ENCODE measurements at regions not wholly inside any gene's neighbourhood (a gene's known extent, or its start where the extent isn't known, plus 50 kb on each side); places are given as distances from the start of the nearest gene placed in this dataset.

GRCh38 chr12:92439420-92439805, 263.4 kb upstream of the PLEKHG7 start:
- TF ChIP-seq, protein P1, sequence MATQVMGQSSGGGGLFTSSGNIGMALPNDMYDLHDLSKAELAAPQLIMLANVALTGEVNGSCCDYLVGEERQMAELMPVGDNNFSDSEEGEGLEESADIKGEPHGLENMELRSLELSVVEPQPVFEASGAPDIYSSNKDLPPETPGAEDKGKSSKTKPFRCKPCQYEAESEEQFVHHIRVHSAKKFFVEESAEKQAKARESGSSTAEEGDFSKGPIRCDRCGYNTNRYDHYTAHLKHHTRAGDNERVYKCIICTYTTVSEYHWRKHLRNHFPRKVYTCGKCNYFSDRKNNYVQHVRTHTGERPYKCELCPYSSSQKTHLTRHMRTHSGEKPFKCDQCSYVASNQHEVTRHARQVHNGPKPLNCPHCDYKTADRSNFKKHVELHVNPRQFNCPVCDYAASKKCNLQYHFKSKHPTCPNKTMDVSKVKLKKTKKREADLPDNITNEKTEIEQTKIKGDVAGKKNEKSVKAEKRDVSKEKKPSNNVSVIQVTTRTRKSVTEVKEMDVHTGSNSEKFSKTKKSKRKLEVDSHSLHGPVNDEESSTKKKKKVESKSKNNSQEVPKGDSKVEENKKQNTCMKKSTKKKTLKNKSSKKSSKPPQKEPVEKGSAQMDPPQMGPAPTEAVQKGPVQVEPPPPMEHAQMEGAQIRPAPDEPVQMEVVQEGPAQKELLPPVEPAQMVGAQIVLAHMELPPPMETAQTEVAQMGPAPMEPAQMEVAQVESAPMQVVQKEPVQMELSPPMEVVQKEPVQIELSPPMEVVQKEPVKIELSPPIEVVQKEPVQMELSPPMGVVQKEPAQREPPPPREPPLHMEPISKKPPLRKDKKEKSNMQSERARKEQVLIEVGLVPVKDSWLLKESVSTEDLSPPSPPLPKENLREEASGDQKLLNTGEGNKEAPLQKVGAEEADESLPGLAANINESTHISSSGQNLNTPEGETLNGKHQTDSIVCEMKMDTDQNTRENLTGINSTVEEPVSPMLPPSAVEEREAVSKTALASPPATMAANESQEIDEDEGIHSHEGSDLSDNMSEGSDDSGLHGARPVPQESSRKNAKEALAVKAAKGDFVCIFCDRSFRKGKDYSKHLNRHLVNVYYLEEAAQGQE (IDR thresholded peaks at IDR 0.05; ENCODE audit: insufficient read depth in 1 of 2, low read depth in 2 of 2, low read length in 1 of 2) = no peak
- TF ChIP-seq, protein P2, sequence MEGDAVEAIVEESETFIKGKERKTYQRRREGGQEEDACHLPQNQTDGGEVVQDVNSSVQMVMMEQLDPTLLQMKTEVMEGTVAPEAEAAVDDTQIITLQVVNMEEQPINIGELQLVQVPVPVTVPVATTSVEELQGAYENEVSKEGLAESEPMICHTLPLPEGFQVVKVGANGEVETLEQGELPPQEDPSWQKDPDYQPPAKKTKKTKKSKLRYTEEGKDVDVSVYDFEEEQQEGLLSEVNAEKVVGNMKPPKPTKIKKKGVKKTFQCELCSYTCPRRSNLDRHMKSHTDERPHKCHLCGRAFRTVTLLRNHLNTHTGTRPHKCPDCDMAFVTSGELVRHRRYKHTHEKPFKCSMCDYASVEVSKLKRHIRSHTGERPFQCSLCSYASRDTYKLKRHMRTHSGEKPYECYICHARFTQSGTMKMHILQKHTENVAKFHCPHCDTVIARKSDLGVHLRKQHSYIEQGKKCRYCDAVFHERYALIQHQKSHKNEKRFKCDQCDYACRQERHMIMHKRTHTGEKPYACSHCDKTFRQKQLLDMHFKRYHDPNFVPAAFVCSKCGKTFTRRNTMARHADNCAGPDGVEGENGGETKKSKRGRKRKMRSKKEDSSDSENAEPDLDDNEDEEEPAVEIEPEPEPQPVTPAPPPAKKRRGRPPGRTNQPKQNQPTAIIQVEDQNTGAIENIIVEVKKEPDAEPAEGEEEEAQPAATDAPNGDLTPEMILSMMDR (IDR thresholded peaks at IDR 0.05) = no peak
- TF ChIP-seq TCF7L2 (IDR thresholded peaks at IDR 0.05; ENCODE audit: low read depth, low read length) (no peak), POLR2AphosphoS5 (IDR thresholded peaks at IDR 0.05; ENCODE audit: low read depth, low read length) (no peak), SIN3A (IDR thresholded peaks at IDR 0.05; ENCODE audit: borderline replicate concordance, insufficient read depth, low read depth, low read length) (no peak)
- H3K27me3 ChIP-seq (ENCODE audit: control insufficient read depth, insufficient read depth, low read length) = no peaks in the 10 kb centered on the region
- H3K4me1 ChIP-seq (ENCODE audit: control insufficient read depth, insufficient read depth, low read length) = no peaks in the 10 kb centered on the region
- no peaks in the 10 kb centered on the region for H3K9me3 ChIP-seq (ENCODE audit: control insufficient read depth, insufficient read depth, low read depth, low read length)
- ChIA-PET CTCF (no interaction called here), POLR2A (no interaction called here)
- intact Hi-C loops (cut with micrococcal nuclease; ENCODE audit: unreplicated experiment) (no loop called here), in situ Hi-C loops (cut with HindIII; ENCODE audit: low pct_unique_long_range_greater_than_20kb, low sequenced_read_pairs) (no loop called here)
- no peak overlapping the region for H3K27ac ChIP-seq (ENCODE audit: low read length)
- DNase-seq (ENCODE audit: low read depth, low spot score) (no peak), ATAC-seq (no peak)
- H3K4me3 ChIP-seq (ENCODE audit: low read depth in 2 of 2, low read length in 2 of 2) = no peak overlapping the region
- no peaks in the 10 kb centered on the region for H3K36me3 ChIP-seq (ENCODE audit: control insufficient read depth, insufficient read depth, low read length)
- no TSS peak for BruUV-seq (replicated peaks)

GRCh38 chr12:92438641-92439419, 264.0 kb upstream of the PLEKHG7 start:
- Histone ChIP-seq H3K9me3 (ENCODE audit: control insufficient read depth, insufficient read depth, low read depth, low read length) (no peaks in the 10 kb centered on the region), H3K4me1 (ENCODE audit: control insufficient read depth, insufficient read depth, low read length) (no peaks in the 10 kb centered on the region), H3K36me3 (ENCODE audit: control insufficient read depth, insufficient read depth, low read length) (no peaks in the 10 kb centered on the region), H3K27me3 (ENCODE audit: control insufficient read depth, insufficient read depth, low read length) (no peaks in the 10 kb centered on the region), H3K4me3 (ENCODE audit: low read depth in 2 of 2, low read length in 2 of 2) (no peak overlapping the region), H3K27ac (ENCODE audit: low read length) (no peak overlapping the region)
- DNase-seq (ENCODE audit: low read depth, low spot score) (no peak), ATAC-seq (no peak)
- intact Hi-C loops (cut with micrococcal nuclease; ENCODE audit: unreplicated experiment) (no loop called here), in situ Hi-C loops (cut with HindIII; ENCODE audit: low pct_unique_long_range_greater_than_20kb, low sequenced_read_pairs) (no loop called here)
- POLR2A ChIA-PET = no interaction called here
- TF ChIP-seq POLR2AphosphoS5 (IDR thresholded peaks at IDR 0.05; ENCODE audit: low read depth, low read length) = no peak
- TF ChIP-seq SIN3A (IDR thresholded peaks at IDR 0.05; ENCODE audit: borderline replicate concordance, insufficient read depth, low read depth, low read length) = no peak
- TF ChIP-seq, protein P1 (IDR thresholded peaks at IDR 0.05; ENCODE audit: insufficient read depth in 1 of 2, low read depth in 2 of 2, low read length in 1 of 2) = no peak
- CTCF ChIA-PET = no interaction called here
- BruUV-seq (replicated peaks) = no TSS peak
